GM23338 (cell line): ENCODE measurements at regions not wholly inside any gene's neighbourhood (a gene's known extent, or its start where the extent isn't known, plus 50 kb on each side); places are given as distances from the start of the nearest gene placed in this dataset.

ENCODE experiments used
- ATAC-seq: fragments of 200-7000 bp; cut with Tn5 transposase; 3 replicates; pipeline ENCODE4 v1.9.1; 2020
- DNase-seq: peaks from one replicate; pipeline ENCODE4 v3.0.0-alpha.2; 2015; ENCODE audit warnings: low spot score
- H2AFZ ChIP-seq: fragments of 200-600 bp; sonication (generic); 2 replicates; pipeline ENCODE4 v1.8.0; 2016; ENCODE audit warnings: antibody characterized with exemption, mild to moderate bottlenecking, moderate library complexity
- H3F3A ChIP-seq: fragments of 200-600 bp; sonication (generic); replicated peaks from 2 replicates; pipeline ENCODE4 v1.8.0; 2017; ENCODE audit warnings: antibody characterized with exemption, mixed run types, low read depth
- H3K27ac ChIP-seq: fragments of 200-600 bp; sonication (generic); 2 replicates; pipeline ENCODE4 v1.6.1; 2016; ENCODE audit warnings: low read depth
- H3K27me3 ChIP-seq: fragments of 200-600 bp; sonication (generic); 2 replicates; pipeline ENCODE4 v1.8.0; 2016; ENCODE audit warnings: mild to moderate bottlenecking, mixed run types, moderate library complexity; ENCODE audit not compliant: insufficient read depth
- H3K36me3 ChIP-seq: fragments of 200-600 bp; sonication (generic); 2 replicates; pipeline ENCODE4 v1.8.0; 2016; ENCODE audit warnings: mild to moderate bottlenecking; ENCODE audit not compliant: insufficient read depth
- H3K4me1 ChIP-seq: fragments of 200-600 bp; sonication (generic); 2 replicates; pipeline ENCODE4 v1.8.0; 2016; ENCODE audit warnings: mild to moderate bottlenecking, moderate library complexity; ENCODE audit not compliant: insufficient read depth
- H3K4me2 ChIP-seq: fragments of 200-600 bp; sonication (generic); 2 replicates; pipeline ENCODE4 v1.7.1; 2017; ENCODE audit warnings: mixed run types
- H3K4me3 ChIP-seq: fragments of 200-600 bp; sonication (generic); 2 replicates; pipeline ENCODE4 v1.6.1; 2016; ENCODE audit warnings: mixed run types
- H3K79me2 ChIP-seq: fragments of 200-600 bp; sonication (generic); replicated peaks from 2 replicates; pipeline ENCODE4 v1.8.0; 2017; ENCODE audit warnings: mild to moderate bottlenecking; ENCODE audit not compliant: insufficient read depth
- H3K9me2 ChIP-seq: fragments of 200-600 bp; sonication (generic); 2 replicates; pipeline ENCODE4 v1.8.0; 2017; ENCODE audit not compliant: insufficient read depth
- H4K20me1 ChIP-seq: fragments of 200-600 bp; sonication (generic); replicated peaks from 2 replicates; pipeline ENCODE4 v1.8.0; 2017; ENCODE audit warnings: mild to moderate bottlenecking; ENCODE audit not compliant: insufficient read depth
- H3K27ac Mint-ChIP-seq: 2 replicates; pipeline ENCODE4 v1.8.0; 2020; ENCODE audit warnings: inconsistent platforms, mild to moderate bottlenecking, moderate library complexity, mixed read lengths
- H3K27me3 Mint-ChIP-seq: 3 replicates; pipeline ENCODE4 v1.8.0; 2022; ENCODE audit warnings: low read depth, mild to moderate bottlenecking, moderate library complexity, mixed read lengths, inconsistent platforms; ENCODE audit not compliant: insufficient read depth, poor library complexity
- H3K36me3 Mint-ChIP-seq: 3 replicates; pipeline ENCODE4 v1.8.0; 2021; ENCODE audit warnings: low read depth, mild to moderate bottlenecking, inconsistent platforms, moderate library complexity, mixed read lengths
- H3K4me1 Mint-ChIP-seq: 3 replicates; pipeline ENCODE4 v1.8.0; 2020; ENCODE audit warnings: mild to moderate bottlenecking, inconsistent platforms, mixed read lengths
- H3K4me3 Mint-ChIP-seq: 3 replicates; pipeline ENCODE4 v1.8.0; 2021; ENCODE audit warnings: moderate library complexity, mild to moderate bottlenecking, inconsistent platforms, mixed read lengths
- H3K9me3 Mint-ChIP-seq: 3 replicates; pipeline ENCODE4 v1.8.0; 2020; ENCODE audit warnings: moderate library complexity, mild to moderate bottlenecking, inconsistent platforms, mixed read lengths
- CREB1 ChIP-seq: fragments of 250-450 bp; sonication (Bioruptor Pico); IDR thresholded peaks from 2 replicates; pipeline ENCODE4 v1.5.0; 2020; ENCODE audit warnings: low read depth, mild to moderate bottlenecking, moderate library complexity
- CTCF ChIP-seq, 2 experiments: fragments of 200-600 bp in 1 of 2; sonication (generic) in 1 of 2; conservative IDR thresholded peaks; 2 replicates each; pipeline versions ENCODE4 v1.5.1 to v1.6.1; 2016 to 2017; ENCODE audit warnings: antibody characterized with exemption in 2 of 2, low read depth in 2 of 2, mild to moderate bottlenecking in 2 of 2, moderate library complexity in 1 of 2
- EZH2 ChIP-seq: fragments of 200-600 bp; sonication (generic); IDR thresholded peaks from one replicate; pipeline ENCODE4 v1.8.0; 2017; ENCODE audit warnings: antibody characterized with exemption, mild to moderate bottlenecking, low read depth; ENCODE audit not compliant: unreplicated experiment
- EZH2phosphoT487 ChIP-seq: fragments of 200-600 bp; sonication (generic); IDR thresholded peaks from one replicate; pipeline ENCODE4 v1.8.1; 2018; ENCODE audit warnings: antibody characterized with exemption; ENCODE audit not compliant: unreplicated experiment
- JUNB ChIP-seq: IDR thresholded peaks from one replicate; pipeline ENCODE4 v1.6.1; 2016; ENCODE audit warnings: antibody characterized with exemption; ENCODE audit not compliant: unreplicated experiment
- NANOG ChIP-seq: IDR thresholded peaks from 2 replicates; pipeline ENCODE4 v1.6.1; 2016; ENCODE audit warnings: antibody characterized with exemption, borderline replicate concordance
- POLR2AphosphoS5 ChIP-seq: IDR thresholded peaks from 2 replicates; pipeline ENCODE4 v1.6.1; 2016; ENCODE audit warnings: antibody characterized with exemption, low read depth
- REST ChIP-seq: IDR thresholded peaks from one replicate; pipeline ENCODE4 v1.6.1; 2018; ENCODE audit warnings: antibody characterized with exemption; ENCODE audit not compliant: unreplicated experiment
- STAT1 ChIP-seq: IDR thresholded peaks from one replicate; pipeline ENCODE4 v1.6.1; 2016; ENCODE audit warnings: antibody characterized with exemption; ENCODE audit not compliant: unreplicated experiment
- ZNF114 ChIP-seq: fragments of 250-450 bp; sonication (Bioruptor Pico); IDR thresholded peaks from 2 replicates; pipeline ENCODE4 v1.5.0; 2020; ENCODE audit warnings: mild to moderate bottlenecking, moderate library complexity
- ZNF331 ChIP-seq: fragments of 250-450 bp; sonication (Bioruptor Pico); IDR thresholded peaks from 2 replicates; pipeline ENCODE4 v1.5.0; 2020; ENCODE audit warnings: low read depth, mild to moderate bottlenecking, moderate library complexity
- ZNF462 ChIP-seq: fragments of 250-450 bp; sonication (Bioruptor Pico); IDR thresholded peaks from 2 replicates; pipeline ENCODE4 v1.5.0; 2020; ENCODE audit warnings: mild to moderate bottlenecking, moderate library complexity
- TF ChIP-seq, protein P1 (sequence below): IDR thresholded peaks from 2 replicates; pipeline ENCODE4 v1.6.1; 2016; ENCODE audit warnings: antibody characterized with exemption

DNA sequence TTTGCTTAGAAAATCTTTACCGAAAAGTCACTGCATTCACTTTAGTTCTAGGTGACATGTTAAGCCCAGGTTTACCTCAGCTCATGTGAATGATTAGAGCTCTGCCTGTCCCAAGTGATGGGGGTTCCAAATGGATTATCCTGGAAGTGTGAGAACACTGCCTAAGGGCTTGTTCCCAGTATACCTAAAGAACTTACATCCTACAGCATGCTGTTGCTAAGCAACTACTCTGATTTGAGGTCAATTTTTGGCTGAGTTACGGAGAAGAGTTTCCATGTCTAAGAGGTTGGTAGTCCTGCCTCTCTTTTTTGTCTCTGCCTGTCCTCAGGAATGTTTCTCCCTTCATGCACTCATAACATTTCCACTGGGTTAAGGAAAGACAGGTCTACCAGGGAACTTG, 67.6 kb upstream of the UGT2B15 start:
- no peak overlapping the region for H3K4me2 ChIP-seq
- no peak for ATAC-seq
- H2AFZ ChIP-seq: no peak overlapping the region
- H3K27ac ChIP-seq: no peak overlapping the region
- Mint-ChIP-seq H3K27ac (no peak overlapping the region), H3K4me3 (no peak overlapping the region), H3K27me3 (no peaks in the 10 kb centered on the region), H3K9me3 (peaks cover 6% of the 10 kb centered on the region; the same call in 1 of the 3 replicates), H3K4me1 (peaks cover under 1% of the 10 kb centered on the region; the same call in 2 of the 3 replicates), H3K36me3 (no peaks in the 10 kb centered on the region)
- no peak for DNase-seq
- H3K27me3 ChIP-seq: no peaks in the 10 kb centered on the region
- no peak overlapping the region for H3K4me3 ChIP-seq
- H3K4me1 ChIP-seq: no peaks in the 10 kb centered on the region
- no peaks in the 10 kb centered on the region for H3K9me2 ChIP-seq
- no peaks in the 10 kb centered on the region for H4K20me1 ChIP-seq
- no peaks in the 10 kb centered on the region for H3K79me2 ChIP-seq
- H3F3A ChIP-seq: no peaks in the 10 kb centered on the region
- TF ChIP-seq ZNF462 (CRISPR knock-in tag) (no peak), CTCF (conservative IDR thresholded peaks at IDR 0.05; ENCODE audit: low read depth in 2 of 2) (no peak), POLR2AphosphoS5 (no peak), NANOG (no peak), EZH2phosphoT487 (no peak), JUNB (no peak), STAT1 (no peak), ZNF331 (no peak), REST (no peak), EZH2 (no peak), ZNF114 (CRISPR knock-in tag) (no peak), CREB1 (CRISPR knock-in tag) (no peak)
- TF ChIP-seq, protein P1, sequence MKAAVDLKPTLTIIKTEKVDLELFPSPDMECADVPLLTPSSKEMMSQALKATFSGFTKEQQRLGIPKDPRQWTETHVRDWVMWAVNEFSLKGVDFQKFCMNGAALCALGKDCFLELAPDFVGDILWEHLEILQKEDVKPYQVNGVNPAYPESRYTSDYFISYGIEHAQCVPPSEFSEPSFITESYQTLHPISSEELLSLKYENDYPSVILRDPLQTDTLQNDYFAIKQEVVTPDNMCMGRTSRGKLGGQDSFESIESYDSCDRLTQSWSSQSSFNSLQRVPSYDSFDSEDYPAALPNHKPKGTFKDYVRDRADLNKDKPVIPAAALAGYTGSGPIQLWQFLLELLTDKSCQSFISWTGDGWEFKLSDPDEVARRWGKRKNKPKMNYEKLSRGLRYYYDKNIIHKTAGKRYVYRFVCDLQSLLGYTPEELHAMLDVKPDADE: no peak
- H3K36me3 ChIP-seq: no peaks in the 10 kb centered on the region
